COLO668 (cell line): ENCODE measurements at regions not wholly inside any gene's neighbourhood (a gene's known extent, or its start where the extent isn't known, plus 50 kb on each side); places are given as distances from the start of the nearest gene placed in this dataset.
A peak's percentile ranks its signal among the peaks of the same experiment; 100 is the strongest.

Experiments used
- DNase-seq: peaks from one replicate; lab custom pipeline; 2025; ENCODE audit not compliant: unreplicated experiment; lab: John Stamatoyannopoulos, UW

- no peak for DNase-seq
Observed at GRCh38 chr2:146665800-146666199, 1179.0 kb upstream of the ACVR2A start.

- no peak for DNase-seq
Observed at GRCh38 chr2:146661473-146662096, 1183.2 kb upstream of the ACVR2A start.

GRCh38 chr2:146659976-146660375, 1184.9 kb upstream of the ACVR2A start:
- DNase-seq, result no peak

GRCh38 chr2:146652311-146652710, 1192.5 kb upstream of the ACVR2A start:
- DNase-seq, result no peak

- no peak for DNase-seq
Observed at GRCh38 chr2:146651361-146651760, 1193.5 kb upstream of the ACVR2A start.

GRCh38 chr2:146642066-146642465, 1202.8 kb upstream of the ACVR2A start:
- DNase-seq, result peak; percentile 46

- DNase-seq, result no peak
Observed at GRCh38 chr2:146634230-146635097, 1210.4 kb upstream of the ACVR2A start.

- no peak for DNase-seq
Observed at GRCh38 chr2:146633159-146633558, 1211.7 kb upstream of the ACVR2A start.

- DNase-seq, result no peak
Observed at GRCh38 chr2:146632707-146633106, 1212.1 kb upstream of the ACVR2A start.

- DNase-seq, result peak; percentile 4
Observed at GRCh38 chr2:146624430-146625160, 1220.2 kb upstream of the ACVR2A start.

GRCh38 chr2:146623771-146624170, 1221.1 kb upstream of the ACVR2A start:
- no peak for DNase-seq

- DNase-seq, result no peak
Observed at GRCh38 chr2:146621656-146622055, 1223.2 kb upstream of the ACVR2A start.

GRCh38 chr2:146615778-146616177, 1229.1 kb upstream of the ACVR2A start:
- DNase-seq, result peak; percentile 60

- no peak for DNase-seq
Observed at GRCh38 chr2:146608490-146608889, 1236.3 kb upstream of the ACVR2A start.

GRCh38 chr2:146604521-146604920, 1240.3 kb upstream of the ACVR2A start:
- DNase-seq, result no peak

- DNase-seq, result no peak
Observed at GRCh38 chr2:146602856-146603255, 1242.0 kb upstream of the ACVR2A start.

- no peak for DNase-seq
Observed at GRCh38 chr2:146602383-146602782, 1242.4 kb upstream of the ACVR2A start.

GRCh38 chr2:146598791-146599190, 1246.0 kb upstream of the ACVR2A start:
- no peak for DNase-seq

GRCh38 chr2:146597291-146597690, 1247.5 kb upstream of the ACVR2A start:
- DNase-seq, result no peak

- no peak for DNase-seq
Observed at GRCh38 chr2:146591908-146592307, 1252.9 kb upstream of the ACVR2A start.

GRCh38 chr2:146587291-146587713, 1257.5 kb upstream of the ACVR2A start:
- no peak for DNase-seq

- DNase-seq, result no peak
Observed at GRCh38 chr2:146584316-146584715, 1260.5 kb upstream of the ACVR2A start.
